ENCODE measurements at regions not wholly inside any gene's neighbourhood (a gene's known extent, or its start where the extent isn't known, plus 50 kb on each side); places are given as distances from the start of the nearest gene placed in this dataset.

- CTCF ChIA-PET, result no interaction called here
- no TSS peak for BruUV-seq (replicated peaks)
- no peaks in the 10 kb centered on the region for H4K20me1 ChIP-seq (ENCODE audit: insufficient read depth)
- no peaks in the 10 kb centered on the region for H3F3A ChIP-seq (ENCODE audit: insufficient read depth, low read depth)
- no peaks in the 10 kb centered on the region for H3K79me2 ChIP-seq (ENCODE audit: low read depth)
- intact Hi-C loops (cut with micrococcal nuclease; ENCODE audit: unreplicated experiment), result no loop called here
- no peak overlapping the region for H3K4me2 ChIP-seq
- H3K9me3 ChIP-seq (ENCODE audit: insufficient read depth, low read depth), result 0 out of 2 replicates have a peak, but pooled peaks cover 4% of the 10 kb centered on the region
- no peaks in the 10 kb centered on the region for H3K36me3 ChIP-seq (ENCODE audit: low read depth)
- H3K4me1 ChIP-seq (replicated peaks; ENCODE audit: insufficient read depth), result no peaks in the 10 kb centered on the region
- TF ChIP-seq, protein P1, sequence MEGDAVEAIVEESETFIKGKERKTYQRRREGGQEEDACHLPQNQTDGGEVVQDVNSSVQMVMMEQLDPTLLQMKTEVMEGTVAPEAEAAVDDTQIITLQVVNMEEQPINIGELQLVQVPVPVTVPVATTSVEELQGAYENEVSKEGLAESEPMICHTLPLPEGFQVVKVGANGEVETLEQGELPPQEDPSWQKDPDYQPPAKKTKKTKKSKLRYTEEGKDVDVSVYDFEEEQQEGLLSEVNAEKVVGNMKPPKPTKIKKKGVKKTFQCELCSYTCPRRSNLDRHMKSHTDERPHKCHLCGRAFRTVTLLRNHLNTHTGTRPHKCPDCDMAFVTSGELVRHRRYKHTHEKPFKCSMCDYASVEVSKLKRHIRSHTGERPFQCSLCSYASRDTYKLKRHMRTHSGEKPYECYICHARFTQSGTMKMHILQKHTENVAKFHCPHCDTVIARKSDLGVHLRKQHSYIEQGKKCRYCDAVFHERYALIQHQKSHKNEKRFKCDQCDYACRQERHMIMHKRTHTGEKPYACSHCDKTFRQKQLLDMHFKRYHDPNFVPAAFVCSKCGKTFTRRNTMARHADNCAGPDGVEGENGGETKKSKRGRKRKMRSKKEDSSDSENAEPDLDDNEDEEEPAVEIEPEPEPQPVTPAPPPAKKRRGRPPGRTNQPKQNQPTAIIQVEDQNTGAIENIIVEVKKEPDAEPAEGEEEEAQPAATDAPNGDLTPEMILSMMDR (conservative IDR thresholded peaks at IDR 0.05), result no peak
- no peak for TF ChIP-seq EZH2 (IDR thresholded peaks at IDR 0.05; ENCODE audit: low read depth)
- H3K27ac ChIP-seq, result no peak overlapping the region
- no peaks in the 10 kb centered on the region for H3K9me2 ChIP-seq (ENCODE audit: insufficient read depth)
- H3K27me3 ChIP-seq (ENCODE audit: insufficient read depth, low read depth), result no peaks in the 10 kb centered on the region
- H2AFZ ChIP-seq, result no peak overlapping the region
- POLR2A ChIA-PET (ENCODE audit: unreplicated experiment), result no interaction called here
- DNase-seq, result no peak
- H3K4me3 ChIP-seq, result no peak overlapping the region
Observed at GRCh38 chr1:193494368-193494767, 308.0 kb upstream of the B3GALT2 start.

DNA sequence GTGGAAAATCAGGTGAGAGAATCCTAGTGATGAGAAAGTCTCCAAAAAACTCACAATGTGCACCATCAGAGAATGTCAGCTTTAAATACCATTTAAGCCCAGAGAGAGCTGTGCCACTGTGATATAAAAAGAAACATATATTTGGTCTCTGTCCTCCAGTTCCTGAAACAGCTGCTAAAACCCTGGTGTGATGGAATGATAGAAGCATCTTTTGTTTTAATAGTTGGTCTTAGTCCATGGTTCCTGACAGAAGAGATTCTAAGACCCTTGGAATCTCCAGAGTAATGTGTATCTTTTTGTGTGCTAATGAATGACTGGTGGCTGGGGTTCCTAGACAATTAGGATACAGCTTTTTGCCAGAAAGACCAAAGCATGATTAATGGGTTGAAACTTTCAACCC lies 302.8 kb upstream of the B3GALT2 start:
- Histone ChIP-seq H3K4me3 (no peak overlapping the region), H3K79me2 (ENCODE audit: low read depth) (no peaks in the 10 kb centered on the region), H4K20me1 (ENCODE audit: insufficient read depth) (no peaks in the 10 kb centered on the region), H3K27ac (no peak overlapping the region), H3K9me2 (ENCODE audit: insufficient read depth) (no peaks in the 10 kb centered on the region), H3K27me3 (ENCODE audit: insufficient read depth, low read depth) (no peaks in the 10 kb centered on the region), H3K9me3 (ENCODE audit: insufficient read depth, low read depth) (0 out of 2 replicates have a peak, but pooled peaks cover 6% of the 10 kb centered on the region), H3F3A (ENCODE audit: insufficient read depth, low read depth) (no peaks in the 10 kb centered on the region), H3K4me2 (no peak overlapping the region), H3K36me3 (ENCODE audit: low read depth) (no peaks in the 10 kb centered on the region), H3K4me1 (replicated peaks; ENCODE audit: insufficient read depth) (0 out of 2 replicates have a peak, but pooled peaks cover 4% of the 10 kb centered on the region), H2AFZ (no peak overlapping the region)
- intact Hi-C loops (cut with micrococcal nuclease; ENCODE audit: unreplicated experiment), result no loop called here
- CTCF ChIA-PET, result no interaction called here
- DNase-seq, result no peak
- TF ChIP-seq, protein P1 (conservative IDR thresholded peaks at IDR 0.05), result no peak
- TF ChIP-seq EZH2 (IDR thresholded peaks at IDR 0.05; ENCODE audit: low read depth), result no peak
- no TSS peak for BruUV-seq (replicated peaks)
- POLR2A ChIA-PET (ENCODE audit: unreplicated experiment), result no interaction called here

GRCh38 chr1:193487722-193488121 lies 301.3 kb upstream of the B3GALT2 start:
- Histone ChIP-seq H3F3A (ENCODE audit: insufficient read depth, low read depth) (no peaks in the 10 kb centered on the region), H3K9me3 (ENCODE audit: insufficient read depth, low read depth) (0 out of 2 replicates have a peak, but pooled peaks cover 6% of the 10 kb centered on the region), H3K79me2 (ENCODE audit: low read depth) (no peaks in the 10 kb centered on the region), H3K4me2 (no peak overlapping the region), H3K4me3 (no peak overlapping the region), H3K36me3 (ENCODE audit: low read depth) (no peaks in the 10 kb centered on the region), H3K27ac (no peak overlapping the region), H3K27me3 (ENCODE audit: insufficient read depth, low read depth) (no peaks in the 10 kb centered on the region), H4K20me1 (ENCODE audit: insufficient read depth) (no peaks in the 10 kb centered on the region), H3K9me2 (ENCODE audit: insufficient read depth) (no peaks in the 10 kb centered on the region), H3K4me1 (replicated peaks; ENCODE audit: insufficient read depth) (0 out of 2 replicates have a peak, but pooled peaks cover 4% of the 10 kb centered on the region), H2AFZ (peak overlapping the region; percentile 27; the same call in 1 of the 2 replicates)
- CTCF ChIA-PET, result no interaction called here
- BruUV-seq (replicated peaks), result no TSS peak
- DNase-seq, result no peak
- intact Hi-C loops (cut with micrococcal nuclease; ENCODE audit: unreplicated experiment), result no loop called here
- POLR2A ChIA-PET (ENCODE audit: unreplicated experiment), result no interaction called here
- TF ChIP-seq EZH2 (IDR thresholded peaks at IDR 0.05; ENCODE audit: low read depth), result no peak

- TF ChIP-seq, protein P1 (conservative IDR thresholded peaks at IDR 0.05), result no peak
- no peak overlapping the region for H3K4me2 ChIP-seq
- H4K20me1 ChIP-seq (ENCODE audit: insufficient read depth), result no peaks in the 10 kb centered on the region
- H3K4me3 ChIP-seq, result no peak overlapping the region
- DNase-seq, result no peak
- H3K27me3 ChIP-seq (ENCODE audit: insufficient read depth, low read depth), result no peaks in the 10 kb centered on the region
- BruUV-seq (replicated peaks), result no TSS peak
- POLR2A ChIA-PET (ENCODE audit: unreplicated experiment), result interaction anchor here (0.6 kb wide), 1 partner anchor 349 kb away, joined by 5 read pairs; no protein-coding TSS in a partner anchor
- 0 out of 2 replicates have a peak, but pooled peaks cover 6% of the 10 kb centered on the region for H3K9me3 ChIP-seq (ENCODE audit: insufficient read depth, low read depth)
- H3K27ac ChIP-seq, result no peak overlapping the region
- no peaks in the 10 kb centered on the region for H3F3A ChIP-seq (ENCODE audit: insufficient read depth, low read depth)
- peak overlapping the region; percentile 74 for H2AFZ ChIP-seq
- intact Hi-C loops (cut with micrococcal nuclease; ENCODE audit: unreplicated experiment), result no loop called here
- H3K79me2 ChIP-seq (ENCODE audit: low read depth), result no peaks in the 10 kb centered on the region
- H3K4me1 ChIP-seq (replicated peaks; ENCODE audit: insufficient read depth), result 0 out of 2 replicates have a peak, but pooled peaks cover 4% of the 10 kb centered on the region
- CTCF ChIA-PET, result no interaction called here
- no peaks in the 10 kb centered on the region for H3K36me3 ChIP-seq (ENCODE audit: low read depth)
- H3K9me2 ChIP-seq (ENCODE audit: insufficient read depth), result no peaks in the 10 kb centered on the region
Observed at GRCh38 chr1:193486671-193487229, 300.3 kb upstream of the B3GALT2 start.

All from PC-9 (cell line).